Globus pallidus (tissue), 1 donor: ENCODE measurements at regions not wholly inside any gene's neighbourhood (a gene's known extent, or its start where the extent isn't known, plus 50 kb on each side); places are given as distances from the start of the nearest gene placed in this dataset.

Experiments used
- DNase-seq: peaks from one replicate; pipeline ENCODE4 v3.0.0-alpha.2; 2015; ENCODE audit warnings: low spot score

DNA sequence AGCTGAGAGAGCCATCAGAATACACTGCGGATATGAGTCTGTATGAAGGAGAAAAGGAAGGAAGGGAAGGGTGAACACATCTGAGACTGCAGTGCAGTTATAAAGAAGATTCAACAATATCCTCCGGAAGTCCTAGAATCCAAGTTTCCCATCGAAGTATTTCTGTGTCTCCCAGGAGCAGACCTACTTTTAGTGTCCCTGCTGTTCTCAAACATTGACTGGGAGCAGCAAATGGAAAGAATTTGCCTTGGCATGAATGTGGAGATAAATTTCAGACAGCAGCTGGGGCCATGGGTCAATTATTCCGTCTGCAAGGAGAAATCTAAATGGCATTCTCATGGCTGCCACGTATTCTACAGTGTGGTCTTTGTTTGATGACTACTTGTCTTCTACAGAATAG is 478.1 kb upstream of the SMC2 start:
- no peak for DNase-seq

DNA sequence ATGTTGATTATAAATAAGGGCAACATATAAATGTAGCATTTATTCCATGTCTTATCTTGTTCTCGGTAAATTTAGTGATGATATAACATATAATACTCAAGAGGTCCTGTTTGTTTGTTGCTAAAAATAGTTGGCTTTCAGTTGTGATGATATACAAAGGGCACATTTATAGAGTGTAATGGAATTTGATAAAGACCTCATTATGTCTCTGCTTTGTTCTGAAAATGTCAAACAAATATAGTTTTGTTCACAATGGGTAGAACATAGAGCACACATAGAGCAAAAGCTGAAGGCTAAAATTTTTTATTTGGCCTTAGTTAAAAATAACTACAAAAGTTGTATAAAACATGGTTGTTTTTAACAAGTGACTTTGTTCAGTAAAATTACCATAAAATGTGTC is 477.1 kb upstream of the SMC2 start:
- DNase-seq, result peak; percentile 74

DNA sequence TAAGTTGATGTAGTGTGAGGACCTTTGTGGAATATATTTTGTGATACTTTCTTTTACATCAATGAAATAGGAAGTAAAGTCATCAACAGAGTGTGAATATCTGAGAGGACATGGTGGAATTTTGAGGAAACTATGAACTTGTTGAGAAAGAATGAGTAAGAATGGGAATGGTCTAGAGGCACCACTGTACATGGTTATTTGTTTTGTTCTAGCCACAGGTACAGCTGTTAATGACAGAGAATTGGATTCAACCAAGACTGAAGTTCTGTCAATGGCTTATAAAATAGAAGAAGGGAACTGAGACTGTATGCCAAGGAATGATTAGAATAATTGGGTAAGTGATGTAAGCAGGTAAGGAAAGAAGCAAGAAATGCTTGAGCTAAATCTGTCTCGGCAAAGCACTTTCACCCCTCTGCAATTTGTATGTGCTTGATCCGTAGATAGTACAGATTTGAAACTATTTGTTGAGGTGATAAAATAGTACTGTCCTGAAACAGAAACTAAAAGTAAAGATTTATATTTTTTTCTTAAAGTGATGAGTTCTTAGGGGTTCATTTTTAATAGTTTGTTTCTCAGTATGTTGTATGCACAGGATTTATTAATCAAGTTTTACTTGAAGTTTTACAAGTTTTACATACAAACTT is 468.8 kb upstream of the SMC2 start:
- no peak for DNase-seq

DNA sequence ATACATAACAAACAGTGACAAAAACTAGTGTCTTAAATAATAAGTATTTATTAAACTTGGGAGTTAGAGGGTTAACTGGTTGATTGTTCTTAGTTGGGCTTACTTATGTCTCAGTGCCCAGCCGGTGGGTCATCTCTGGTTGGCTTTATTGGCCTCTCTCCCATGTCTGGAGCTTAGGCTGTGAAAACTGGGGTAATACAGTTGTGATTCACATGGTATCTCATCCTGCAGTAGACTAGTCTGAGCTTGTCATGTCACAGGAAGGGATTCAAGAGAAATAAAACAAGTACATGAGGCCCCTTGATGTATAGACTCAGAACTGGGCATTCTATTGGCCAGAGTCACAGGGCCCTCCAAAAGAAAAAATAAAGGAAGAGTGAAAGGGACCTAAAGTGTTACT is 466.4 kb upstream of the SMC2 start:
- no peak for DNase-seq

DNA sequence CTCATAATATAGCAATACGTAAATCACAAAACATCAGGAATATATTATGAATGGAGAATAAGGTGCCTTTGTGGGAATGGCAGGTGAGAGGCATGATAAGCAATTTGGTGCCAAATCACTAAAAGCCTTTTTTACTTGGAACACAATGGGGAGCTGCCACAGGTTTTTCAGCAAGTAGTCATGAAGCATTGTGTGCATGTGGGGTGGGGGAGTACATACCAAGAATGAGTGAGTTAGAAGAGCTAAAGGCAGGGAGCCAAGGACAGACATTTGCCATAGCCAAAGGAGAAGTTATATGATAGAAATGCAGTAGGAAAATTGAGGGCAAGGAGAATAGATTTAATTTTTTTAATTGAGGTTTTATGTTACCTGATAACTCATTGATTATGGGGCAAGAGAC is 445.0 kb upstream of the SMC2 start:
- no peak for DNase-seq

DNA sequence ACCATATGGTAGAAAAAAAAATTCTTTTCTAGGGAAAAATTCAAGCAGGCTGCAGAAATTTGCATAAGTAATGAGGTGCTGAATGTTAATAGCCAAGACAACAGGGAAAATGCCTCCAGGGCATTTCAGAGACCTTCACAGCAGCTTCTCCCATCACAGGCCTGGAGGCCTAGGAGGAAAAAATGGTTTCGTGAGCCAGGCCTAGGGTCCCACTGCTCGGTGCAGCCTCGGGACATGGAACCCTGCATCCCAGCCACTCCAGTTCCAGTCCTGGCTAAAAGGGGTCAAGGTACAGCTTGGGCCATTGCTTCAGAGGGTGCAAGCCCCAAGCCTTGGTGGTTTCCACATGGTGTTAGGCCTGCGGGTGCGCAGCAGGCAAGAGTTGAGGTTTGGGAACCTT is 436.0 kb upstream of the SMC2 start:
- DNase-seq, result no peak

DNA sequence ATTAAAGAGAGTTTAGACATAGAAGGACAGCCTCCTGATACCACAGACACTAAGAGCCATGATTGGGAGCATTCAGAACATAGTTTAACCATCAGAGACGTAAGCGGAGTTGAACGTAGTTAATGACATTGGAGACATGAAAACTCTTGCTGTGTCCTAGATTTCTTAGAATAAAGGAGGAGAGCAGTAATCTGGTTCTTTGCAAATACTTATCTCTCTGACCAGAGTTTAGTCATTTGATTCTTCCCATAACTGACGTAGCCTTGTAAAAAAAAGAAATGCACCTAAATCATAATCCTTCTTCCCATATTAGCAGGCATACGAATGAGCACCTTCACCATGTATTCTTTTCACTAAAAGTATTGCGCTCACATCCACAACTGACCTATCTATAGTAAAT is 433.3 kb upstream of the SMC2 start:
- DNase-seq, result no peak

DNA sequence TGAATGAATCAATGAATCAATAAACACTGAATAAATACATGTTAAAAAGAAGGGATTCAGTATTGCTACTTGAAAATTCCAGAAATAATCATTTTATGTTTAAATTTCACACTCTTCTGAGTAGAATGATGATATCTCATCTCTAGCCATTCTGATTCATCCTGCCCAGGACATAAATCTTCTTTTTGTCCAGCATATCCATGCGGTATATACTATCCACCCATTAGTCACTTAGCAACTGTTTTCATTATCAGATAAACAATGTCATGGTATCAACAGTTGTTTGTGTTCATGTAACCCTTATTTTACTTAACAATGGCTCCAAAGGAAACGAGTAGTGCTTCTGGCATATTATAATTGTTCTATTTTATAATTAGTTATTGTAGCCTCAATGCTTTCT is 432.4 kb upstream of the SMC2 start:
- DNase-seq, result no peak

DNA sequence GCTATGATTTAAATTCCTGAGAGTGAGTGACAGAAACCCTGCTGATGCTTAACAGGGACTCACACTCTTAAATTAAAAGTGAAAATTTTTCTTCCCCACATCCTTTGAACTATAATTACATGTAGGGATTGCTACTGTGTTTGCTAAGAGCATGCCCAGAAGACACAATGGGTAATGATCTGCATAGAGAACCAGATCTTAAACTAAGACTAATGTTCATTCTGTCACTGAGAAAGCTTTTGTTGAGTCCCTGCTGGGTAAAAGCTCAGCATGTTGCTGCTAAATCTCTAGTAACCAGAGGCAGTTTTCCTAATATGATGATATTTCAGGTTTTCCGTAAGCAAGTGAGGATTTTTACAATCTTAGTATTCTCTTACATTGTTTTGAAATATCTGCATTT is 424.8 kb upstream of the SMC2 start:
- no peak for DNase-seq

DNA sequence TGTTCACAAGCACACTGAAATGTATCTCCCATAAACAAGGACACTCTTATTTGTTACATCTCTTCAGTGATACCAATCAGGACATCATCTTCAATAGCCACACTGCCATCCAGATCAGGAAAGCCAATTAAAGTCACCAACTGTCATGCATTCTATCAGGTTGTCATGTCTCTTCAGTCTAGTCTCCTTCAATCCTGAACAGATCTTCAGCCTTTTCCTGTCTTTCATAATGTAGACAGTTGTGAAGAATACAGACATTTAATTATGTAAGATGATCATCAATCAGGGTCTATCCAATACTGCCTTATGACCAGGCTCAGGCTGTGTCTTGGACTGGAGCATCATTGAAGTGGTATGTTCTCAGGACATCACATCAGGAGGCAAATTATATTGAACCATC is 419.8 kb upstream of the SMC2 start:
- no peak for DNase-seq

DNA sequence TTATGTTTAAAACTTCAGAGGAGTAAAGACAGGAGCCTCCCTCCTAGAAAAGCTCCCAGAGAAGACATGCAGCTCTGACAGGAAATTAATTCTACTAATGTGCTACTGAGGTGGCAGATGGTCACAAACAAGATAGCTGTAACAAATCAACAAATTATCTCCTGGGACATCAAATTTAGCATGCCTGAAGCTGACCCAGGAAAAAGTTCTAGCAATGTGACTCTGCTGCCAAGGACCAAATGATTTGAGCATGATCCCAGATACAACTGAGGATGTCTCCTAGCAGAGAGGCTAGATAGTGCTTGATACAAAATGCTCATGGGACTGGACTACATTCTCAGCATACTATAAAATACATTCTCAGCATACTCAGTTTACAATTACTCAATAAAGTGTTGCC is 413.5 kb upstream of the SMC2 start:
- DNase-seq, result no peak

DNA sequence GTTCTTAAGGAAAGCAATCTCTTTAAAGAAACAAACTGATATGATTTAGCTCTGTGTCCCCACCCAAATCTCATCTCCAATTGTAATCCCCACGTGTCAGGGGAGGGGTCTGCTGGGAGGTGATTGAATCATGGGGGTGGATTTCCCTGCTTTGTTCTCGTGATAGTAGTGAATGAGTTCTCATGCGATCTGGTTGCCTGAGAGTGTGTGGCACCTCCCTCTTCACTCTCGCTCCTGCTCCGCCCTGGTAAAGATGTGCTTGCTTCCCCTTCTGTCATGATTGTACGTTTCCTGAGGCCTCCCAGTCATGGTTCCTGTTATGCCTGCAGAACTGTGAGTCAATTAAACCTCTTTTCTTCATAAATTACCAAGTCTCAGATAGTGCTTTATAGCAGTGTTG is 412.7 kb upstream of the SMC2 start:
- no peak for DNase-seq

DNA sequence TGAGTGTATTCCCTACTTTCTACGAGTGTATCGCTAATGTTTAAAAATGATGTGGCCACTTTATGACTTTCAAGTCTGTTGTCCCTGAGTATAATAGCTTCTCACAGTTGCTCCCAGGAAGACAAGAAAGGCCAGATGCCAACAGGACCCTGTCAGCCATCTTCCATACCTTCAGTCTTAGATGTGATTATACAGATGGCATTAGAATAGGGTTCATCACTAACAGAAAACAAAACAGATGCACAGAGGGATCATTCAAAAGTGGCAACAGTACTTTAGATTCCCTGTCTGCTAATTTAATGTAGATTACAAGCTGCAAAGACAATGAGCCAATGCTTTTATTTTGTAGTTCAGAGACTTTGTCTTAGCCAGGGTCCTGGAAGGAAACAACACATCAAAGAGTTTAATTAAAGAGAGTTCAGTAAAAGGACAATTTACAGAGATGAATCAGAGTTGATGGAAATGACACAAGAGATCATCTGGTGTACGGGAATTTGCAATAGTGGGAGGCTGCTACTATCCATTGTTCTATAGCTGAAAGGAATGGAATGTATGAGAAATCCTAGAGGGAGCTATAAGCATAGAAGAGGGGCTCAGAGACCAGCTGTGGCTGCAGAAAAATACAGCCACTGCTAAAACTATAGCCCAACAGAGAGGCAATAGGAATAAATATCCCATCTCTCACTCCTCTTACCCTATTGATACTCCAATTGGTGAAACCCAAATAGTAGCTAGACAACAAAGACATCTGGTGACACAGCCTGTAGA is 393.7 kb upstream of the SMC2 start:
- DNase-seq, result no peak

DNA sequence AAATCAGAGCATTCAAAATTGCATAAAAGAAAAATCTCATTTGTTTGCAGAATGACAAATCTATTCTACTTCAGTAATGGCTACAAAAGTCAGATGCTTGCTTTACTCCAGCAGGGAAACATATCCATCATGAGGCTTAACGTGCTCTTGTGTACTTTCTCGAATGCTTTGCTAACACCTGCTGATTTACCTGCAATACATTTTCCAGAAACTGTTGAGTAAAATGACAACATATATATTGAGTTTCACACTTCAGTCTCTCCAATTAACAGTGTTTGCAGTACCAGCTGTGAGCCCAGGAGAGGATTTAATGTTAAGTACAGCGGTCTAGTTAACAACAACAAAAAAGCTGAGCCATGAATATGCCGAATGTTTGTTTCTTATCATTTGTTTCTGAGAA is 391.5 kb upstream of the SMC2 start:
- no peak for DNase-seq

DNA sequence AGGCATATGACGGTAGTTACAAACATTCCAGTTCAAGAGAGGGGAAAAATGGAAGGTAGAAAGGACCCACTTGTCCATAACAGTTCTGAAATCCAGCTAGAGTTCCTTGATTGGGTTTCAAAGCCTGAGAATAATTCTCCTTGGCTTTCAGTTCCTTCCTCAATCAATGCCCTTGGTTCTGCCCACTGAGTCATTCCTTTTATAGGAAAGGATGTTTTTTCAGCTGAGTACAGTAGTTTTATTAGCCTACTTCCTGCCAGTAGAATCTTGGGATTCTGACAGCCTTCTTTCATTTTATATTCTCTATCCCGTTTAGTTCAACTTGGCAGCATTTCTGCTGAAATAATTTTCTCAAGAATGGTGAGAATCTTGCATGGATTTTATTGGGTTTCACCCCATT is 386.9 kb upstream of the SMC2 start:
- no peak for DNase-seq

DNA sequence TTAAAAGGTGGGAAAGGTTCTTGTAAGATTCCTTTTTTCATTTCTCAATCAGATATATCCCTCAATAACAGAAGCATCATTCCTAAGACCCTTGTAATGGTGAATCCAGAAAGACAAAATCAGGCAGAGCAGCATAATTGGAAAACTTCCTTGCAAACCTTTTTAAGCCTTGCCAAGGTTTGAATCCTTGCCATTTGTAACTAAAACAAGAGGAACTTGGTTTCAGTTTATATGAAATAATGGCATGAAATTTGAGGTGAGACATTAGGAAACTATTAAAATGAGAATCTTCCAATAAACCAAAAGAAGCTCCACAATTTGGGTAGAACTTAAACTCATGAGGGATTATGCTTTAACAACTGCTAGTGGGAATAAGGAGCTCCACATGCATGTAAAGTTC is 384.7 kb upstream of the SMC2 start:
- DNase-seq, result no peak

DNA sequence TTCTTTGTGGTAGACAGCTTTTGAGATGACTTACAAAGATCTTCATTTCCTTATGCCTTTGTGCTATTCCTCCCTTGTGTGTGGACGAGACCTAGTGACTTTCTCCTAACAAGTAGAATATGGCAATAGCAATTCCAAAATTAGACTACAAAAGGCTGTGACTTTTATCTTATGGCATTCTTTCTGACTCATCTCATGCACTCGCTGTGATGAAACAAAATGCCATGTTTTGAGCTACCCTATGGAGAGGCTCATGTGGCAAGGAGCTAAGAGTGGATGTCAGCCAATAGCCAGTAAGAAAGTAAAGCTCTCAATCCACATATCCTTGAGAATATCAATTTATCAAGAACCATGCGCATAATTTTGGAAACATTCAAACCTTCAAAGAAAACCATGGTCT is 380.5 kb upstream of the SMC2 start:
- DNase-seq, result no peak

DNA sequence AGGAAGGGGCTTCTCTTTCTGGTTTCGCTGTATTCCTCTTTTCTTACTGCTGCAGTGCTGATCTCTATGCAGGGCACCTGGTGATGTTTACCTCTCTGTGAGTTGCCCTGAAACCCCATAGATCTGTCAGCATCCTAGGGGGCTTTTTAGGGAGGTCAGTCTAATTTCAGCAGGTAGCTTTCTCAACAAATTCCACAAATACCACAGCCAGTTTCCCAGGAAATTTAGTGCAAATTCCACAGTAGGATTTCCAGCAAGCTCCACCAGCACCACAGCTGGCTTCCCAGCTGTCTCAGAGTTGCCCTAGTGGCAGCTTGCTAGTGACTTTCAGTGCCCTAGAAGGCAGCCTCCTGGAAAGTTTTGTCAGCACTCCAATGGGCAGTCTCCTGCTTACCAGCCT is 379.1 kb upstream of the SMC2 start:
- DNase-seq, result no peak

DNA sequence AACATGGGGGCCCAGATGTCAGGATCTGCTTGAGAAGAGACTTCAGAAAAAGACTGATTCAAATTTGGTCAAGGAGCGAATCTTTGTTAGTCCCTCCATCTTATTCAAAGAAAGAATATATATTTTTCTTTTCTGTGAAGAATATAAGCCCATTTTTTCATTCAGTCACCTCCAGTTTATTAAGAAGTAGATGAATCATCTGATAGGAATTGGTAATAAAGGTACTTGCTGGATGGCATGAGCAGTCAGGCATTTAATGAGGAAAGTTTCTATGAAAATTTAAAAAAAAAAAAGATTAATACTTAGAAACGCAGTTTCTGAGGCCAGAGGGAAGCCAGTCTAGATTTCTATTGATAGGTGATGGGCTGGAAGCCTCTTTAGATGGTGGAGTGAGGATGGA is 373.1 kb upstream of the SMC2 start:
- DNase-seq, result no peak

DNA sequence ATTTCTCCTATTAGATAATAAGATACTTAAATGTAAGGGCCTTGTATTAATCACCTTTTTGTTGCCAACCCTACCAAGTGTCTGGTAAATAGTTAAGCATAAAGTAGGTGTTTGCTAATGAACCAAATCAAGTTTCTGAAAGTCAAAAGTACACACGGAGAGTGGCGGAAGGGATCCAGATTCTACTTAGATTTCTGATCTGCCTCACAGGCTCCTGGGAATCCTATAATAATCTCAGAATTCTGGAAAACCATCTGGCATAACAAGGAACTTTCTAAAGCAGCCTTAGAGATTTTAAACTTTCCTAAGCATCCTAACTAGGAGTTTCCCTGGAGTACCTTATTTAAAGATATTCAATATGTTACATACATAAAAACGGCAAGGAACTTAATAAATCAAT is 363.2 kb upstream of the SMC2 start:
- no peak for DNase-seq

DNA sequence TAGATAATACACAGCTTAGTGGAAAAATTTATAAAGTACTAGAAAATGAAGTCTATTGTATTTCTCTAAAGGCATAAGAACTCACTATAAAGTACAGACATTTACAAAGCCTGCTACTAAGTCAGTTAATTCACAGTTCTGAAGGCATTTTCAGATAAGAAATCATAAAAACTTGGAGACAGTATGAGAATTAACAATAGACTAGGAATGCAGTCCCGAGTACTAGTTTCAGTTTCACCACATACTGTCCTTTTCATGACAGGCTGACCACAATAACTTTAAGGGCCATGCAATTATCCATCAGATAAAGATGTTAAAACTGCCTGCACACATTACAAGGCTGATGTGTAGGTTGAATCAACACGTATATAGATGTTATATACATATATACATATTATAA is 362.6 kb upstream of the SMC2 start:
- no peak for DNase-seq

DNA sequence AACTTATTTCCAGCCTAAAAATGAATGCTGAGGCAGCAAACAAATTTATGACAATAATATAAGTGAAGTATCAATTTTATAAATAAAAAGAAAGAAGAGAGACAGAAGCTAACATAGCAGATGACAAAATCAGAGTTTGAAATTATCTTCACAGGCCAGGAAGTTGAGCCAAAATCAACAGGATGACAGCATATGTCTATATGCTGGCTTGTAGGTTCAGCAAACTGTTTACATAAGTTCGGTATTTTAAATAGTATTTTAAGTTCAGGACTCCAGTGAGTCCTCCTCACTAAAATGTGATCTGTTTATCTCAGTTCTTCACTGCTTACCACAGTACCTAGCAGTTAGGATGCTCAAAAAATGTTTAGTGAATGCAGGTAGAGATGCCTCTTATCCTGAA is 359.6 kb upstream of the SMC2 start:
- no peak for DNase-seq

DNA sequence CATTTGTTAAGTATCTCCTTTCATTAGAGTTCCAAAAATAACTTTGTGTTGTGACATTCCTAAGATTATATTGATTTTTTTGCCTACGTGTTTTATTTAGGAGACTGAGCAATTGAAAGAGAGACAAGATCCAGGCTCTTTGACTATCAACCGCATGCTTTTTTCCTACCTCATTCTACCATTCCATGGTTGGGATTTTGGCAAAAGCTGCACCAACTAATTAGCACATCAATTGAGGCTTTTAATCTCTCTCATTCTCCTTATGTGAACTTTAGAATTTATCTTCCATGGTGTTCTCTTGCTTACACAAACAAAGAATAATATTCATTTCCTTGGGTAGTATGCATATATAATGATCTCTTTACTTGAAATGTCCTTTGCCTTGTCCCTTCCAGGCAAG is 338.7 kb upstream of the SMC2 start:
- DNase-seq, result no peak

DNA sequence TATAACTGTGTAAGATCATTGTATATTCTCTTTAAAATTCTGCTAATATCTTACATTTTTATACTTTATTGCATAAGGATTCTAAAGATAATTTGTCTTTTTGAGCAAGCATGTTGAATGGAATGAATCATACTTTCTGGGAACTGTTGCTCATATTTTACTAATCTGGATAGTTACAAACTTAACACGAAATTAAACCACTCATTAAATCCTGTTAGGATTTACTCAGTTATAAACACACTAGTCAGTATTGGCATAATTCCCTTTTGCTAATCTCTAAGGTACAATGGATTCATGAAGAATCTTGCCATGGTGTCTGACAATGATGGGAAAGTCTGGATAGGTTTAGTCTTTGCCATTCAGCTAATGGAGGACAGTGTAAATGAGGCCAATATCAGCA is 338.1 kb upstream of the SMC2 start:
- DNase-seq, result no peak
